Neuronal stem cell (in vitro differentiated cells): ENCODE measurements at regions not wholly inside any gene's neighbourhood (a gene's known extent, or its start where the extent isn't known, plus 50 kb on each side); places are given as distances from the start of the nearest gene placed in this dataset.

Experiments used
- DNase-seq: peaks from one replicate; pipeline ENCODE4 v3.0.0-alpha.2; 2013; ENCODE audit warnings: low spot score
- H2AFZ ChIP-seq: one replicate; pipeline ENCODE4 v1.6.1; 2013; ENCODE audit warnings: mild to moderate bottlenecking, low read length, inconsistent platforms
- H2AK5ac ChIP-seq: 2 replicates; pipeline ENCODE4 v1.6.1; 2013; ENCODE audit warnings: low read depth, mild to moderate bottlenecking, inconsistent platforms, low read length, moderate library complexity, mixed read lengths
- H2BK120ac ChIP-seq: 2 replicates; pipeline ENCODE4 v1.6.1; 2013; ENCODE audit warnings: low read depth, mild to moderate bottlenecking, inconsistent platforms, low read length, moderate library complexity, mixed read lengths
- H2BK12ac ChIP-seq: one replicate; pipeline ENCODE4 v1.6.1; 2013; ENCODE audit warnings: low read length, inconsistent platforms
- H2BK15ac ChIP-seq: 2 replicates; pipeline ENCODE4 v1.6.1; 2013; ENCODE audit warnings: mild to moderate bottlenecking, low read length, inconsistent platforms, mixed read lengths
- H2BK5ac ChIP-seq: one replicate; pipeline ENCODE4 v1.6.1; 2013; ENCODE audit warnings: inconsistent platforms, mild to moderate bottlenecking, low read length, moderate library complexity
- H3K14ac ChIP-seq: one replicate; pipeline ENCODE4 v1.6.1; 2013; ENCODE audit warnings: low read length, inconsistent platforms
- H3K18ac ChIP-seq: 2 replicates; pipeline ENCODE4 v1.6.1; 2013; ENCODE audit warnings: low read length, inconsistent platforms
- H3K23ac ChIP-seq: 2 replicates; pipeline ENCODE4 v1.6.1; 2013; ENCODE audit warnings: low read depth, mild to moderate bottlenecking, mixed read lengths, low read length, inconsistent platforms; ENCODE audit not compliant: poor library complexity
- H3K27ac ChIP-seq: replicated peaks from 3 replicates; pipeline ENCODE4 v1.5.1; 2013; ENCODE audit warnings: low read length, inconsistent platforms
- H3K27me3 ChIP-seq, 3 experiments: 2 replicates each; pipeline ENCODE4 v1.6.1; 2013; ENCODE audit warnings: low read length in 3 of 3, mild to moderate bottlenecking in 2 of 3, inconsistent platforms in 1 of 3, low read depth in 1 of 3, mixed read lengths in 1 of 3, moderate library complexity in 1 of 3; ENCODE audit not compliant: control insufficient read depth in 3 of 3, insufficient read depth in 3 of 3
- H3K36me3 ChIP-seq, 2 donors: replicated peaks in 1 of 2; 2 replicates each; pipeline ENCODE4 v1.6.1; 2013; ENCODE audit warnings: low read length in 2 of 2; ENCODE audit not compliant: control insufficient read depth in 2 of 2, insufficient read depth in 2 of 2
- H3K4ac ChIP-seq: 2 replicates; pipeline ENCODE4 v1.6.1; 2013; ENCODE audit warnings: inconsistent platforms, mild to moderate bottlenecking, low read length, moderate library complexity
- H3K4me1 ChIP-seq, 2 donors: 1 replicate in 1 of 2; 2 replicates in 1 of 2; pipeline ENCODE4 v1.6.1; 2013; ENCODE audit warnings: low read length in 2 of 2, low read depth in 1 of 2; ENCODE audit not compliant: control insufficient read depth in 2 of 2, insufficient read depth in 1 of 2
- H3K4me2 ChIP-seq: one replicate; pipeline ENCODE4 v1.6.1; 2013; ENCODE audit warnings: mild to moderate bottlenecking, low read length, inconsistent platforms; ENCODE audit not compliant: insufficient read depth, poor library complexity, severe bottlenecking
- H3K4me3 ChIP-seq, 2 donors: 2 replicates each; pipeline ENCODE4 v1.5.1; 2013; ENCODE audit warnings: low read length in 2 of 2, mild to moderate bottlenecking in 2 of 2, inconsistent platforms in 1 of 2, moderate library complexity in 1 of 2
- H3K79me1 ChIP-seq: one replicate; pipeline ENCODE4 v1.6.1; 2013; ENCODE audit warnings: low read depth, mild to moderate bottlenecking, inconsistent platforms, low read length, moderate library complexity
- H3K9ac ChIP-seq: one replicate; pipeline ENCODE4 v1.6.1; 2013; ENCODE audit warnings: mild to moderate bottlenecking, low read depth, low read length, inconsistent platforms; ENCODE audit not compliant: poor library complexity
- H3K9me3 ChIP-seq, 2 donors: replicated peaks in 1 of 2; 2 replicates each; pipeline versions ENCODE3 to v1.6.1; 2013; ENCODE audit warnings: low read length in 2 of 2, mild to moderate bottlenecking in 2 of 2, inconsistent platforms in 1 of 2, low read depth in 1 of 2, mixed read lengths in 1 of 2, moderate library complexity in 1 of 2; ENCODE audit not compliant: control insufficient read depth in 2 of 2, insufficient read depth in 1 of 2
- H4K8ac ChIP-seq: one replicate; pipeline ENCODE4 v1.6.1; 2013; ENCODE audit warnings: low read depth, mild to moderate bottlenecking, inconsistent platforms, low read length, moderate library complexity
- H4K91ac ChIP-seq: one replicate; pipeline ENCODE4 v1.6.1; 2013; ENCODE audit warnings: low read length, low read depth, mild to moderate bottlenecking, inconsistent platforms; ENCODE audit not compliant: poor library complexity
- WGBS, 2 donors: extraction: QIAGEN DNeasy Blood & Tissue Kit; methylation state at CpG; one replicate each; pipeline ENCODE4 v1.1.7; 2013; ENCODE audit warnings: missing lambda C conversion rate in 2 of 2, mixed read lengths in 1 of 2; ENCODE audit not compliant: insufficient read length in 2 of 2, insufficient replicate concordance in 1 of 2; ENCODE audit errors: extremely low coverage in 2 of 2; 5-methylcytosine and 5-hydroxymethylcytosine counted together

- H3K4me1 ChIP-seq, result no peaks in the 10 kb centered on the region
- H3K27ac ChIP-seq, result no peak overlapping the region
- H3K4ac ChIP-seq, result no peak overlapping the region
- H3K9ac ChIP-seq, result no peak overlapping the region
- H3K79me1 ChIP-seq, result no peaks in the 10 kb centered on the region
- H3K4me2 ChIP-seq, result no peak overlapping the region
- H3K4me3 ChIP-seq, result no peak overlapping the region
- H2AFZ ChIP-seq, result no peak overlapping the region
- no peak for DNase-seq
- no peak overlapping the region for H3K23ac ChIP-seq
- no peak overlapping the region for H2BK12ac ChIP-seq
- no peaks in the 10 kb centered on the region for H3K36me3 ChIP-seq
- no peak overlapping the region for H4K91ac ChIP-seq
- WGBS, 2 donors, result no CpG with 5 or more reads among the region's 3 CpGs
- no peak overlapping the region for H3K18ac ChIP-seq
- H3K27me3 ChIP-seq, result no peaks in the 10 kb centered on the region
- no peak overlapping the region for H2BK120ac ChIP-seq
- H2AK5ac ChIP-seq, result no peak overlapping the region
- H2BK15ac ChIP-seq, result no peak overlapping the region
- no peak overlapping the region for H2BK5ac ChIP-seq
- H4K8ac ChIP-seq, result no peak overlapping the region
- H3K9me3 ChIP-seq, result no peaks in the 10 kb centered on the region
- no peak overlapping the region for H3K14ac ChIP-seq
These were observed 353.8 kb downstream of the DDX10 start for GRCh38 chr11:109018639-109019038.

- H3K4me1 ChIP-seq, result no peaks in the 10 kb centered on the region
- no peak overlapping the region for H3K27ac ChIP-seq
- no peak overlapping the region for H2AK5ac ChIP-seq
- no peak overlapping the region for H3K9ac ChIP-seq
- no peak overlapping the region for H3K18ac ChIP-seq
- no peak overlapping the region for H2BK12ac ChIP-seq
- H3K14ac ChIP-seq, result no peak overlapping the region
- H3K36me3 ChIP-seq, result no peaks in the 10 kb centered on the region
- no peaks in the 10 kb centered on the region for H3K27me3 ChIP-seq
- H3K79me1 ChIP-seq, result no peaks in the 10 kb centered on the region
- no peak overlapping the region for H2BK120ac ChIP-seq
- H3K4ac ChIP-seq, result no peak overlapping the region
- H3K23ac ChIP-seq, result no peak overlapping the region
- H4K8ac ChIP-seq, result no peak overlapping the region
- no peak overlapping the region for H3K4me3 ChIP-seq
- no peak overlapping the region for H2BK5ac ChIP-seq
- WGBS, 2 donors, result no CpG with 5 or more reads among the region's 7 CpGs
- no peak overlapping the region for H2BK15ac ChIP-seq
- no peak overlapping the region for H3K4me2 ChIP-seq
- DNase-seq, result no peak
- H2AFZ ChIP-seq, result no peak overlapping the region
- no peak overlapping the region for H4K91ac ChIP-seq
- no peaks in the 10 kb centered on the region for H3K9me3 ChIP-seq
These were observed 354.6 kb downstream of the DDX10 start for GRCh38 chr11:109019342-109019936.

- no peak overlapping the region for H2BK120ac ChIP-seq
- no peak overlapping the region for H2BK12ac ChIP-seq
- H3K27me3 ChIP-seq, result no peaks in the 10 kb centered on the region
- DNase-seq, result no peak
- H3K4me1 ChIP-seq, result no peaks in the 10 kb centered on the region
- H2BK15ac ChIP-seq, result no peak overlapping the region
- no peak overlapping the region for H4K91ac ChIP-seq
- WGBS, 2 donors, result no CpG with 5 or more reads among the region's 2 CpGs
- H2AK5ac ChIP-seq, result no peak overlapping the region
- H3K27ac ChIP-seq, result no peak overlapping the region
- H2AFZ ChIP-seq, result no peak overlapping the region
- no peak overlapping the region for H3K4me3 ChIP-seq
- H3K18ac ChIP-seq, result no peak overlapping the region
- H4K8ac ChIP-seq, result no peak overlapping the region
- H3K23ac ChIP-seq, result no peak overlapping the region
- no peaks in the 10 kb centered on the region for H3K9me3 ChIP-seq
- no peak overlapping the region for H2BK5ac ChIP-seq
- no peaks in the 10 kb centered on the region for H3K79me1 ChIP-seq
- H3K14ac ChIP-seq, result no peak overlapping the region
- H3K36me3 ChIP-seq, result no peaks in the 10 kb centered on the region
- no peak overlapping the region for H3K4me2 ChIP-seq
- no peak overlapping the region for H3K9ac ChIP-seq
- no peak overlapping the region for H3K4ac ChIP-seq
These were observed 358.2 kb downstream of the DDX10 start for GRCh38 chr11:109023036-109023435.

- H3K14ac ChIP-seq, result no peak overlapping the region
- WGBS, 2 donors, result no CpG with 5 or more reads among the region's 1 CpG
- H3K23ac ChIP-seq, result no peak overlapping the region
- no peak overlapping the region for H3K4me2 ChIP-seq
- peaks cover 0 to 2% of the 10 kb centered on the region in 2 donors for H3K4me1 ChIP-seq
- H2BK120ac ChIP-seq, result no peak overlapping the region
- H2BK15ac ChIP-seq, result no peak overlapping the region
- no peak overlapping the region for H2BK12ac ChIP-seq
- no peak overlapping the region for H3K9ac ChIP-seq
- no peak overlapping the region for H4K8ac ChIP-seq
- DNase-seq, result no peak
- no peak overlapping the region for H4K91ac ChIP-seq
- H2AK5ac ChIP-seq, result no peak overlapping the region
- H3K36me3 ChIP-seq, result no peaks in the 10 kb centered on the region
- peaks cover 0 to 4% (median 0%) of the 10 kb centered on the region in 3 experiments for H3K27me3 ChIP-seq
- no peak overlapping the region for H2BK5ac ChIP-seq
- no peaks in the 10 kb centered on the region for H3K79me1 ChIP-seq
- no peak overlapping the region for H3K27ac ChIP-seq
- peaks cover 0 to 4% of the 10 kb centered on the region in 2 donors for H3K9me3 ChIP-seq
- no peak overlapping the region for H3K18ac ChIP-seq
- H3K4me3 ChIP-seq, result no peak overlapping the region
- H2AFZ ChIP-seq, result no peak overlapping the region
- H3K4ac ChIP-seq, result no peak overlapping the region
These were observed 362.1 kb downstream of the DDX10 start for GRCh38 chr11:109026891-109027489.
